Activated naive CD8-positive, alpha-beta T cell treated with anti-CD3 and anti-CD28 coated beads, Interleukin-2, amount 10 ng/mL, durations not matched to agents 7 days and 5 days (primary cell): ENCODE measurements at regions not wholly inside any gene's neighbourhood (a gene's known extent, or its start where the extent isn't known, plus 50 kb on each side); places are given as distances from the start of the nearest gene placed in this dataset.
"Not testable (repeated sequence)": the region's sequence is repeated elsewhere in the genome, so short reads cannot be mapped to it uniquely, and the experiment has no call there.

Experiments used
- ATAC-seq: fragments of 150-1000 bp; cut with Tn5 transposase; one replicate; pipeline ENCODE4 v1.10.0; 2021; ENCODE audit warnings: low read depth, moderate library complexity
- POLR2A ChIA-PET: fragments of 350-600 bp; sonication (Branson Sonifier 250); formaldehyde crosslinking; loops from one replicate; lab custom pipeline; 2021; ENCODE audit warnings: antibody characterized with exemption; lab: Charles Lee
- DNase-seq: peaks from one replicate; pipeline ENCODE4 v3.0.0; 2021
- H3K27ac Mint-ChIP-seq: one replicate; pipeline ENCODE4 v1.8.0; 2022; ENCODE audit warnings: mild to moderate bottlenecking, mixed read lengths
- H3K27me3 Mint-ChIP-seq: one replicate; pipeline ENCODE4 v1.8.0; 2022; ENCODE audit warnings: mild to moderate bottlenecking, moderate library complexity, mixed read lengths
- H3K36me3 Mint-ChIP-seq: one replicate; pipeline ENCODE4 v1.8.0; 2021; ENCODE audit warnings: mild to moderate bottlenecking, mixed read lengths
- H3K4me1 Mint-ChIP-seq: one replicate; pipeline ENCODE4 v1.8.0; 2021; ENCODE audit warnings: mixed read lengths
- H3K4me3 Mint-ChIP-seq: one replicate; pipeline ENCODE4 v1.8.0; 2022; ENCODE audit warnings: mild to moderate bottlenecking, moderate library complexity, mixed read lengths
- H3K9me3 Mint-ChIP-seq: one replicate; pipeline ENCODE4 v1.8.0; 2021; ENCODE audit warnings: mixed read lengths

GRCh38 chr7:68700414-68700813 lies 897.9 kb upstream of the AUTS2 start:
- H3K27me3 Mint-ChIP-seq: peaks cover 2% of the 10 kb centered on the region
- H3K9me3 Mint-ChIP-seq: peaks cover 12% of the 10 kb centered on the region

GRCh38 chr7:68706291-68706690 lies 892.0 kb upstream of the AUTS2 start:
- Mint-ChIP-seq H3K27me3 (peaks cover 2% of the 10 kb centered on the region), H3K4me3 (no peak overlapping the region), H3K4me1 (no peaks in the 10 kb centered on the region), H3K27ac (no peak overlapping the region), H3K36me3 (no peaks in the 10 kb centered on the region), H3K9me3 (peaks cover 12% of the 10 kb centered on the region)
- no peak for DNase-seq
- POLR2A ChIA-PET: no interaction called here
- no peak for ATAC-seq

More at GRCh38 chr7:68700414-68700813, 897.9 kb upstream of the AUTS2 start:
- no peak for DNase-seq
- H3K4me3 Mint-ChIP-seq: no peak overlapping the region
- no peak overlapping the region for H3K27ac Mint-ChIP-seq
- no peaks in the 10 kb centered on the region for H3K36me3 Mint-ChIP-seq
- H3K4me1 Mint-ChIP-seq: no peaks in the 10 kb centered on the region
- ATAC-seq: no peak
- POLR2A ChIA-PET: no interaction called here

- no peak overlapping the region for H3K4me3 Mint-ChIP-seq
- no peaks in the 10 kb centered on the region for H3K36me3 Mint-ChIP-seq
- no peak for DNase-seq
- POLR2A ChIA-PET: no interaction called here
- H3K4me1 Mint-ChIP-seq: no peaks in the 10 kb centered on the region
- peaks cover 14% of the 10 kb centered on the region for H3K9me3 Mint-ChIP-seq
- no peak for ATAC-seq
- H3K27ac Mint-ChIP-seq: no peak overlapping the region
- peaks cover 2% of the 10 kb centered on the region for H3K27me3 Mint-ChIP-seq
These were observed 891.1 kb upstream of the AUTS2 start for GRCh38 chr7:68707159-68707558.

- peaks cover 14% of the 10 kb centered on the region for H3K9me3 Mint-ChIP-seq
- no peak for DNase-seq
- no peak overlapping the region for H3K27ac Mint-ChIP-seq
- H3K4me1 Mint-ChIP-seq: no peaks in the 10 kb centered on the region
- POLR2A ChIA-PET: no interaction called here
- H3K36me3 Mint-ChIP-seq: no peaks in the 10 kb centered on the region
- no peak for ATAC-seq
- H3K4me3 Mint-ChIP-seq: no peak overlapping the region
- H3K27me3 Mint-ChIP-seq: peaks cover 1% of the 10 kb centered on the region
These were observed 890.3 kb upstream of the AUTS2 start for GRCh38 chr7:68707958-68708357.

- no peak for DNase-seq
- no peak for ATAC-seq
- H3K27ac Mint-ChIP-seq: no peak overlapping the region
- no peaks in the 10 kb centered on the region for H3K36me3 Mint-ChIP-seq
- POLR2A ChIA-PET: no interaction called here
- H3K4me3 Mint-ChIP-seq: no peak overlapping the region
- peaks cover 11% of the 10 kb centered on the region for H3K9me3 Mint-ChIP-seq
- no peaks in the 10 kb centered on the region for H3K27me3 Mint-ChIP-seq
- no peaks in the 10 kb centered on the region for H3K4me1 Mint-ChIP-seq
These were observed 885.2 kb upstream of the AUTS2 start for GRCh38 chr7:68712956-68713495.

GRCh38 chr7:68714135-68714534 lies 884.1 kb upstream of the AUTS2 start:
- ATAC-seq, H3K4me3 Mint-ChIP-seq, POLR2A ChIA-PET, H3K27ac Mint-ChIP-seq, H3K9me3 Mint-ChIP-seq, H3K36me3 Mint-ChIP-seq, H3K4me1 Mint-ChIP-seq, DNase-seq, H3K27me3 Mint-ChIP-seq: not testable (repeated sequence)

- no peaks in the 10 kb centered on the region for H3K4me1 Mint-ChIP-seq
- DNase-seq: no peak
- H3K4me3 Mint-ChIP-seq: no peak overlapping the region
- no peak overlapping the region for H3K27ac Mint-ChIP-seq
- H3K36me3 Mint-ChIP-seq: no peaks in the 10 kb centered on the region
- no peak for ATAC-seq
- POLR2A ChIA-PET: no interaction called here
- H3K27me3 Mint-ChIP-seq: no peaks in the 10 kb centered on the region
- peaks cover 9% of the 10 kb centered on the region for H3K9me3 Mint-ChIP-seq
These were observed 882.4 kb upstream of the AUTS2 start for GRCh38 chr7:68715907-68716306.

- POLR2A ChIA-PET: no interaction called here
- Mint-ChIP-seq H3K36me3 (no peaks in the 10 kb centered on the region), H3K27me3 (no peaks in the 10 kb centered on the region), H3K4me3 (no peak overlapping the region), H3K9me3 (peaks cover 5% of the 10 kb centered on the region), H3K4me1 (no peaks in the 10 kb centered on the region), H3K27ac (no peak overlapping the region)
- DNase-seq: no peak
- ATAC-seq: no peak
These were observed 881.1 kb upstream of the AUTS2 start for GRCh38 chr7:68717176-68717575.

GRCh38 chr7:68718097-68718551 lies 880.2 kb upstream of the AUTS2 start:
- Mint-ChIP-seq H3K4me1 (no peaks in the 10 kb centered on the region), H3K27ac (no peak overlapping the region), H3K4me3 (no peak overlapping the region), H3K36me3 (no peaks in the 10 kb centered on the region), H3K9me3 (peaks cover 4% of the 10 kb centered on the region), H3K27me3 (no peaks in the 10 kb centered on the region)
- POLR2A ChIA-PET: no interaction called here
- no peak for DNase-seq
- no peak for ATAC-seq

- no peak overlapping the region for H3K4me3 Mint-ChIP-seq
- POLR2A ChIA-PET: no interaction called here
- ATAC-seq: no peak
- H3K27ac Mint-ChIP-seq: no peak overlapping the region
- DNase-seq: no peak
- no peaks in the 10 kb centered on the region for H3K4me1 Mint-ChIP-seq
- H3K9me3 Mint-ChIP-seq: peaks cover 5% of the 10 kb centered on the region
- no peaks in the 10 kb centered on the region for H3K36me3 Mint-ChIP-seq
- no peaks in the 10 kb centered on the region for H3K27me3 Mint-ChIP-seq
These were observed 877.6 kb upstream of the AUTS2 start for GRCh38 chr7:68720697-68721096.

GRCh38 chr7:68722044-68722443 lies 876.2 kb upstream of the AUTS2 start:
- H3K4me3 Mint-ChIP-seq: no peak overlapping the region
- H3K4me1 Mint-ChIP-seq: no peaks in the 10 kb centered on the region
- no peaks in the 10 kb centered on the region for H3K27me3 Mint-ChIP-seq
- peaks cover 4% of the 10 kb centered on the region for H3K9me3 Mint-ChIP-seq
- no peak for ATAC-seq
- H3K27ac Mint-ChIP-seq: no peak overlapping the region
- DNase-seq: no peak
- no peaks in the 10 kb centered on the region for H3K36me3 Mint-ChIP-seq
- POLR2A ChIA-PET: no interaction called here

- POLR2A ChIA-PET: no interaction called here
- no peak overlapping the region for H3K4me3 Mint-ChIP-seq
- peaks cover 4% of the 10 kb centered on the region for H3K9me3 Mint-ChIP-seq
These were observed 873.3 kb upstream of the AUTS2 start for GRCh38 chr7:68724965-68725364.

GRCh38 chr7:68725843-68726785 lies 872.2 kb upstream of the AUTS2 start:
- Mint-ChIP-seq H3K4me1 (no peaks in the 10 kb centered on the region), H3K9me3 (peaks cover 4% of the 10 kb centered on the region), H3K27me3 (no peaks in the 10 kb centered on the region), H3K4me3 (no peak overlapping the region), H3K36me3 (no peaks in the 10 kb centered on the region), H3K27ac (no peak overlapping the region)
- DNase-seq: no peak
- ATAC-seq: no peak
- POLR2A ChIA-PET: no interaction called here

More at GRCh38 chr7:68724965-68725364, 873.3 kb upstream of the AUTS2 start:
- Mint-ChIP-seq H3K27me3 (no peaks in the 10 kb centered on the region), H3K27ac (no peak overlapping the region), H3K36me3 (no peaks in the 10 kb centered on the region), H3K4me1 (no peaks in the 10 kb centered on the region)
- no peak for ATAC-seq
- no peak for DNase-seq

- H3K27ac Mint-ChIP-seq, H3K9me3 Mint-ChIP-seq, POLR2A ChIA-PET, H3K27me3 Mint-ChIP-seq, H3K4me3 Mint-ChIP-seq, H3K4me1 Mint-ChIP-seq, H3K36me3 Mint-ChIP-seq, ATAC-seq, DNase-seq: not testable (repeated sequence)
These were observed 869.6 kb upstream of the AUTS2 start for GRCh38 chr7:68728720-68729119.
